ENCODE measurements at regions not wholly inside any gene's neighbourhood (a gene's known extent, or its start where the extent isn't known, plus 50 kb on each side); places are given as distances from the start of the nearest gene placed in this dataset.

GRCh38 chr10:57790703-57791102, 477.0 kb downstream of the IPMK start:
- Mint-ChIP-seq H3K36me3 (ENCODE audit: low read depth) (no peaks in the 10 kb centered on the region), H3K27me3 (no peaks in the 10 kb centered on the region), H3K4me1 (no peaks in the 10 kb centered on the region), H3K27ac (no peak overlapping the region), H3K4me3 (no peak overlapping the region)
- no peak for DNase-seq
- ATAC-seq, result no peak
- H3K9me3 ChIP-seq (ENCODE audit: control insufficient read depth, low read length, poor library complexity, severe bottlenecking), result no peaks in the 10 kb centered on the region

DNA sequence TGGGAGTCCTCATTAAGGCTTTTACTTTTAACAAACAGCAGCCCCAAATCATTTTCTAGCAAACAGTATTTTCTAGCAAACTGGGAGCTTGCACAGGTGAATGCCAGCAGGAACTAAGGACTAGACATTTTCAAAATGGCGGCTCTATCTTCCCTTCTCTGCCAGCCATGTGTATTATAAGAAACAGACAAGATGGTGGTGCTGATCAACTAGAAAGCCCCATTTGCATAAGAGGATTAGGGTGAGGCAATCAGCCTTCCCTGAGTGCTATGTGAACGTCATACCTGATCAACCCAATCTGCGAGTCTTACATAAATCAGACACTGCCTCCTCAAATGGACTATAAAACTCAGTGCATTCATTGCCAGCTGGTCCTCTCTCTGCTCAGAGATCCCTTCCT, 479.6 kb downstream of the IPMK start:
- no peak overlapping the region for H3K27ac Mint-ChIP-seq
- no peak for ATAC-seq
- DNase-seq, result no peak

DNA sequence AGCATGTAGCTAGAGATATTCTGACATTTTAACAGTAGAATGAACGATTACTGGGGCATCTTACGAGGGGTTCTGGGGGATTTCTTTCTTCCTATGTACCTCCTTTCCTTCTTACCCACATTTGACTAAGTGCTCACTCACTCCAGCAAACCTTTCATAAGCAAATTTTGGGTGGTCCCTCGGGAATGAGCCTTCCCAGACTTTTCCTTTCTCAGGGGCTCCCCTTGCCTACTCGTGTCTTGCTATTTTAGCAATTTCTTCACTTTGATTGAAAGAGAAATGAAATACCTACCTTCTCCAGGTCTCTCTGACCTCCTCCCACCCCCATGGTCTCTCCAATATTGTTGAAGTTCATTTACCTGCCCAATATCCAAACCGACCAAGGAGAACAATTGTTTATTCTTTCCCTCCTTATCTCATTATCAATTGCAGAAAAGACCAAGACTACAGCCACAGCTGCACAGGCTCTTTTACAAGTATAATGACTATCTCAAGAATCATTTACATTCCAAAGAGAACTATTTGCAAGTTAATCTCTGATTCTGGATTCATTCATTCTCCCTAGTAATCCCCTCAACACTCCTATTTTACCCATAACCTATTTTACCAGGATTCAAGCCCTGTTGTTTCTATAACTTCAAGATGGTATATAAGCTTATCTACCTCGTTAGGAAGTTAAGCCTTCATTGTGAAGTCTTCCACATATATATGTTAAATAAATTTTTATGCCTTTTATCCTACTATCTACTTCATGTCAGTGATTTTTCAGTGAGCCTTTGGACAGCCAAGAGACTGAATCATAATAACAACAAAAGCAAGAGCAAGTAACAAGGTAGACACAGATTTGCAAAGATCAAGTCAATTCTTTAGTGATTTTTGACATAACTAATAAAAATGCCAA, 480.6 kb downstream of the IPMK start:
- Mint-ChIP-seq H3K4me1 (no peaks in the 10 kb centered on the region), H3K27me3 (no peaks in the 10 kb centered on the region), H3K4me3 (no peak overlapping the region), H3K27ac (no peak overlapping the region), H3K36me3 (ENCODE audit: low read depth) (no peaks in the 10 kb centered on the region)
- no peaks in the 10 kb centered on the region for H3K9me3 ChIP-seq (ENCODE audit: control insufficient read depth, low read length, poor library complexity, severe bottlenecking)
- ATAC-seq, result no peak
- no peak for DNase-seq

More for the DNA sequence above, 479.6 kb downstream of the IPMK start:
- Mint-ChIP-seq H3K4me1 (no peaks in the 10 kb centered on the region), H3K36me3 (ENCODE audit: low read depth) (no peaks in the 10 kb centered on the region), H3K27me3 (no peaks in the 10 kb centered on the region), H3K4me3 (no peak overlapping the region)
- no peaks in the 10 kb centered on the region for H3K9me3 ChIP-seq (ENCODE audit: control insufficient read depth, low read length, poor library complexity, severe bottlenecking)

- DNase-seq, result no peak
- no peaks in the 10 kb centered on the region for H3K27me3 Mint-ChIP-seq
- H3K27ac Mint-ChIP-seq, result no peak overlapping the region
- no peaks in the 10 kb centered on the region for H3K36me3 Mint-ChIP-seq (ENCODE audit: low read depth)
- no peaks in the 10 kb centered on the region for H3K4me1 Mint-ChIP-seq
- H3K9me3 ChIP-seq (ENCODE audit: control insufficient read depth, low read length, poor library complexity, severe bottlenecking), result no peaks in the 10 kb centered on the region
- ATAC-seq, result no peak
- H3K4me3 Mint-ChIP-seq, result no peak overlapping the region
These were observed 481.4 kb downstream of the IPMK start for GRCh38 chr10:57786331-57786730.

- no peaks in the 10 kb centered on the region for H3K4me1 Mint-ChIP-seq
- no peaks in the 10 kb centered on the region for H3K27me3 Mint-ChIP-seq
- H3K9me3 ChIP-seq (ENCODE audit: control insufficient read depth, low read length, poor library complexity, severe bottlenecking), result no peaks in the 10 kb centered on the region
- ATAC-seq, result no peak
- no peak overlapping the region for H3K27ac Mint-ChIP-seq
- H3K4me3 Mint-ChIP-seq, result no peak overlapping the region
- H3K36me3 Mint-ChIP-seq (ENCODE audit: low read depth), result no peaks in the 10 kb centered on the region
- DNase-seq, result no peak
These were observed 482.1 kb downstream of the IPMK start for GRCh38 chr10:57785546-57785945.

- Mint-ChIP-seq H3K36me3 (ENCODE audit: low read depth) (no peaks in the 10 kb centered on the region), H3K4me3 (no peak overlapping the region), H3K27ac (no peak overlapping the region), H3K4me1 (no peaks in the 10 kb centered on the region), H3K27me3 (no peaks in the 10 kb centered on the region)
- ATAC-seq, result no peak
- no peaks in the 10 kb centered on the region for H3K9me3 ChIP-seq (ENCODE audit: control insufficient read depth, low read length, poor library complexity, severe bottlenecking)
- DNase-seq, result no peak
These were observed 482.6 kb downstream of the IPMK start for GRCh38 chr10:57785068-57785467.

GRCh38 chr10:57776688-57777432, 490.8 kb downstream of the IPMK start:
- no peaks in the 10 kb centered on the region for H3K9me3 ChIP-seq (ENCODE audit: control insufficient read depth, low read length, poor library complexity, severe bottlenecking)
- Mint-ChIP-seq H3K27ac (no peak overlapping the region), H3K27me3 (no peaks in the 10 kb centered on the region), H3K4me3 (no peak overlapping the region), H3K36me3 (ENCODE audit: low read depth) (no peaks in the 10 kb centered on the region), H3K4me1 (no peaks in the 10 kb centered on the region)
- ATAC-seq, result no peak
- DNase-seq, result no peak

- DNase-seq, result no peak
- ATAC-seq, result no peak
These were observed 492.4 kb downstream of the IPMK start for GRCh38 chr10:57775250-57775649.

GRCh38 chr10:57769298-57769697, 498.4 kb downstream of the IPMK start:
- H3K27me3 Mint-ChIP-seq, result no peaks in the 10 kb centered on the region
- H3K4me3 Mint-ChIP-seq, result no peak overlapping the region
- H3K27ac Mint-ChIP-seq, result no peak overlapping the region
- no peaks in the 10 kb centered on the region for H3K9me3 ChIP-seq (ENCODE audit: control insufficient read depth, low read length, poor library complexity, severe bottlenecking)
- no peaks in the 10 kb centered on the region for H3K36me3 Mint-ChIP-seq (ENCODE audit: low read depth)
- DNase-seq (no peak), ATAC-seq (no peak)
- no peaks in the 10 kb centered on the region for H3K4me1 Mint-ChIP-seq

More at GRCh38 chr10:57775250-57775649, 492.4 kb downstream of the IPMK start:
- Mint-ChIP-seq H3K27me3 (no peaks in the 10 kb centered on the region), H3K4me3 (no peak overlapping the region), H3K4me1 (no peaks in the 10 kb centered on the region), H3K36me3 (ENCODE audit: low read depth) (no peaks in the 10 kb centered on the region), H3K27ac (no peak overlapping the region)
- H3K9me3 ChIP-seq (ENCODE audit: control insufficient read depth, low read length, poor library complexity, severe bottlenecking), result no peaks in the 10 kb centered on the region

DNA sequence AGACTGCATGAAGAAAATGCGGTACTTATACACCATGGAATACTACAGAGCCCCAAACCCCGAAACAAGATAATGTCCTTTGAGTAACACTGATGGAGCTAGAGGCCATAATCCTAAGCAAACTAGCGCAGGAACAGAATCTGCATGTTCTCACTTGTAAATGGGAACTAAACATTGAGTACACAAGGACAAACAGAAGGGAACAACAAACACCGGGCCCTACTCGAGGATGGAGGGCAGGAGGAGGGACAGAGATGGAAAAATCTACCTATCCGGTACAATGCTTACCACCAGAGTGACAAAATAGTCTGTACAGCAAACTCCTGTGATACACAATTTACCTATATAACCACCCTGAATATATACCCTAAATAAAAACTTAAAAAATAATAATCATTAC, 507.9 kb downstream of the IPMK start:
- Mint-ChIP-seq H3K36me3 (ENCODE audit: low read depth) (no peaks in the 10 kb centered on the region), H3K27me3 (no peaks in the 10 kb centered on the region), H3K27ac (no peak overlapping the region), H3K4me1 (no peaks in the 10 kb centered on the region), H3K4me3 (no peak overlapping the region)
- ATAC-seq (no peak), DNase-seq (no peak)
- peaks cover 2% of the 10 kb centered on the region for H3K9me3 ChIP-seq (ENCODE audit: control insufficient read depth, low read length, poor library complexity, severe bottlenecking)

DNA sequence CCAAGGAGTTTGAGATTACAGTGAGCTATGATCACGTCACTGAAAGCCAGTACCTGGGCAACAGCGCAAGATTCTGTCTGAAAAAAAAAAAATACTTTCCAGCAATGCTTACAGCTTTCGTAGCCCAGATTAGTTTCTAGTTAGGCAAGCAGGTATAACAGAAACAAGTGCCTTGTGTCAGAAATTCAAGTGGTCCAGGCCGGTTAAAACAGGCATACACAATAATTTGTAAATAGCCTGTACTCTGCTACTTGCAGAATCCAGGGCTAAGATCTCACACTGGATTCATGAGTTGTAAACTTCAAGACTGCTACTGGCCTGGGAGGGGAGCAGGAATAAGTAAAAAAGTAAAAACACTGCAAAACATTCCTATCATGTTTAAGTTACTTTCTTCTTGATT, 512.9 kb downstream of the IPMK start:
- no peaks in the 10 kb centered on the region for H3K27me3 Mint-ChIP-seq
- H3K9me3 ChIP-seq (ENCODE audit: control insufficient read depth, low read length, poor library complexity, severe bottlenecking), result peaks cover 2% of the 10 kb centered on the region

GRCh38 chr10:57743711-57744110, 524.0 kb downstream of the IPMK start:
- Mint-ChIP-seq H3K36me3 (ENCODE audit: low read depth) (no peaks in the 10 kb centered on the region), H3K27ac (no peak overlapping the region), H3K4me1 (no peaks in the 10 kb centered on the region), H3K4me3 (no peak overlapping the region), H3K27me3 (no peaks in the 10 kb centered on the region)
- DNase-seq (no peak), ATAC-seq (no peak)
- no peaks in the 10 kb centered on the region for H3K9me3 ChIP-seq (ENCODE audit: control insufficient read depth, low read length, poor library complexity, severe bottlenecking)

More for the DNA sequence above, 512.9 kb downstream of the IPMK start:
- no peak for ATAC-seq
- no peak for DNase-seq
- Mint-ChIP-seq H3K4me1 (no peaks in the 10 kb centered on the region), H3K36me3 (ENCODE audit: low read depth) (no peaks in the 10 kb centered on the region), H3K27ac (no peak overlapping the region), H3K4me3 (no peak overlapping the region)

GRCh38 chr10:57741751-57742150, 525.9 kb downstream of the IPMK start:
- no peaks in the 10 kb centered on the region for H3K9me3 ChIP-seq (ENCODE audit: control insufficient read depth, low read length, poor library complexity, severe bottlenecking)
- H3K4me3 Mint-ChIP-seq, result no peak overlapping the region
- no peak overlapping the region for H3K27ac Mint-ChIP-seq
- DNase-seq (no peak), ATAC-seq (no peak)
- no peaks in the 10 kb centered on the region for H3K27me3 Mint-ChIP-seq
- H3K4me1 Mint-ChIP-seq, result no peaks in the 10 kb centered on the region
- no peaks in the 10 kb centered on the region for H3K36me3 Mint-ChIP-seq (ENCODE audit: low read depth)
